K562 (cell line): ENCODE measurements at regions not wholly inside any gene's neighbourhood (a gene's known extent, or its start where the extent isn't known, plus 50 kb on each side); places are given as distances from the start of the nearest gene placed in this dataset.

Experiments used
- ATF1 ChIP-seq, 2 experiments: fragments of 450-650 bp in 1 of 2; IDR thresholded peaks; 2 replicates each; pipeline ENCODE4 v1.6.1; 2016; ENCODE audit warnings: missing compliant biosample characterization in 1 of 2, missing genetic modification characterization in 1 of 2
- CBFA2T2 ChIP-seq: fragments of 450-650 bp; conservative IDR thresholded peaks from 2 replicates; pipeline ENCODE4 v1.6.1; 2017; ENCODE audit warnings: mild to moderate bottlenecking
- CTBP1 ChIP-seq: fragments of 450-650 bp; IDR thresholded peaks from 2 replicates; pipeline ENCODE4 v1.6.1; 2016; ENCODE audit warnings: borderline replicate concordance
- ELF4 ChIP-seq: fragments of 450-650 bp; formaldehyde crosslinking; IDR thresholded peaks from 2 replicates; pipeline ENCODE4 v1.4.0; 2022; ENCODE audit warnings: missing genetic modification characterization
- HNRNPL ChIP-seq: fragments of 200-400 bp; formaldehyde crosslinking; IDR thresholded peaks from 2 replicates; pipeline ENCODE4 v1.6.1; 2017; ENCODE audit warnings: low read depth, mild to moderate bottlenecking, low read length
- IFI16 ChIP-seq: fragments of 250-450 bp; sonication (Bioruptor Pico); IDR thresholded peaks from 2 replicates; pipeline ENCODE4 v2.1.2; 2022; ENCODE audit warnings: mild to moderate bottlenecking, inconsistent platforms
- IRF1 ChIP-seq: sonication (generic); formaldehyde crosslinking; IDR thresholded peaks from 2 replicates; pipeline ENCODE4 v1.8.0; 2022; ENCODE audit warnings: missing genetic modification reagents, mild to moderate bottlenecking, borderline replicate concordance
- MAFF ChIP-seq: IDR thresholded peaks from 2 replicates; pipeline ENCODE4 v1.6.1; 2012; ENCODE audit warnings: low read length, improper control_type of control experiment
- MAFG ChIP-seq: fragments of 450-650 bp; conservative IDR thresholded peaks from 2 replicates; pipeline ENCODE4 v1.6.1; 2016; ENCODE audit warnings: missing genetic modification characterization, missing compliant biosample characterization
- MTA3 ChIP-seq: fragments of 450-650 bp; formaldehyde crosslinking; IDR thresholded peaks from 2 replicates; pipeline ENCODE4 v1.6.1; 2017; ENCODE audit warnings: mild to moderate bottlenecking, borderline replicate concordance
- NFIC ChIP-seq: fragments of 450-650 bp; IDR thresholded peaks from 2 replicates; pipeline ENCODE4 v1.6.1; 2017; ENCODE audit warnings: mild to moderate bottlenecking, inconsistent platforms
- NFRKB ChIP-seq: fragments of 450-650 bp; IDR thresholded peaks from 2 replicates; pipeline ENCODE4 v1.6.1; 2016; ENCODE audit warnings: low read depth
- NR1H2 ChIP-seq: sonication (generic); formaldehyde crosslinking; IDR thresholded peaks from 2 replicates; pipeline ENCODE4 v1.4.0; 2020; ENCODE audit warnings: mild to moderate bottlenecking, missing genetic modification reagents
- NR2C2 ChIP-seq, 2 experiments: fragments of 200-800 bp in 1 of 2; sonication (Bioruptor generic) in 1 of 2; sonication (generic) in 1 of 2; formaldehyde crosslinking in 1 of 2; IDR thresholded peaks; 2 replicates each; pipeline versions ENCODE4 v1.6.1 to v1.8.0; 2016 to 2022; ENCODE audit warnings: mild to moderate bottlenecking in 1 of 2, missing compliant biosample characterization in 1 of 2, missing genetic modification characterization in 1 of 2, missing genetic modification reagents in 1 of 2
- NRF1 ChIP-seq, 2 experiments: fragments of 450-650 bp; IDR thresholded peaks in 1 of 2; conservative IDR thresholded peaks in 1 of 2; 2 replicates each; pipeline ENCODE4 v1.6.1; 2014; ENCODE audit warnings: mild to moderate bottlenecking in 2 of 2
- PCBP2 ChIP-seq: fragments of 200-400 bp; formaldehyde crosslinking; IDR thresholded peaks from 2 replicates; pipeline ENCODE4 v1.6.1; 2018; ENCODE audit warnings: low read length, low read depth, mild to moderate bottlenecking, moderate library complexity; ENCODE audit not compliant: poor library complexity, severe bottlenecking
- POLR2AphosphoS5 ChIP-seq: IDR thresholded peaks from 2 replicates; pipeline ENCODE4 v1.6.1; 2011; ENCODE audit warnings: mild to moderate bottlenecking, low read depth, low read length, moderate library complexity; ENCODE audit not compliant: control insufficient read depth, insufficient read depth
- SMAD4 ChIP-seq: fragments of 250-450 bp; sonication (Bioruptor Pico); conservative IDR thresholded peaks from 2 replicates; pipeline ENCODE4 v1.8.0; 2021; ENCODE audit warnings: inconsistent platforms, mild to moderate bottlenecking, moderate library complexity
- SUPT5H ChIP-seq: fragments of 450-650 bp; IDR thresholded peaks from 2 replicates; pipeline ENCODE4 v1.6.1; 2016
- TCF7 ChIP-seq: sonication (generic); IDR thresholded peaks from 2 replicates; pipeline ENCODE4 v1.6.1; 2016; ENCODE audit warnings: antibody characterized with exemption, borderline replicate concordance
- TFE3 ChIP-seq: fragments of 450-650 bp; formaldehyde crosslinking; IDR thresholded peaks from 2 replicates; pipeline ENCODE4 v1.4.0; 2020; ENCODE audit warnings: mild to moderate bottlenecking, mixed read lengths
- THRB ChIP-seq: fragments of 450-650 bp; formaldehyde crosslinking; conservative IDR thresholded peaks from 2 replicates; pipeline ENCODE4 v1.4.0; 2022; ENCODE audit warnings: mild to moderate bottlenecking, missing genetic modification characterization
- U2AF1 ChIP-seq: fragments of 200-400 bp; formaldehyde crosslinking; optimal IDR thresholded peaks from 2 replicates; pipeline ENCODE3; 2017; ENCODE audit warnings: mild to moderate bottlenecking, low read depth, low read length, moderate library complexity
- VEZF1 ChIP-seq: fragments of 200-800 bp; sonication (Bioruptor generic); IDR thresholded peaks from 2 replicates; pipeline ENCODE4 v1.6.1; 2017; ENCODE audit warnings: missing genetic modification characterization, missing compliant biosample characterization
- ZNF133 ChIP-seq: fragments of 250-450 bp; sonication (Bioruptor Pico); IDR thresholded peaks from 2 replicates; pipeline ENCODE4 v1.4.0; 2020; ENCODE audit warnings: mild to moderate bottlenecking

- TF ChIP-seq NR2C2 (CRISPR knock-in tag; IDR thresholded peaks at IDR 0.05), result no peak
- TF ChIP-seq NR2C2 (tag; IDR thresholded peaks at IDR 0.05), result peak; percentile 44; the same call in 1 of the 2 replicates
- peak; percentile 67 for TF ChIP-seq MAFG (tag)
- TF ChIP-seq PCBP2, result no peak
- no peak for TF ChIP-seq NR1H2
- no peak for TF ChIP-seq ELF4
- TF ChIP-seq POLR2AphosphoS5, result peak; percentile 26; the same call in 1 of the 2 replicates
- TF ChIP-seq CBFA2T2, result 0 out of 2 replicates have a peak, but pooled peaks have one; percentile 14
- TF ChIP-seq CTBP1, result peak; percentile 87; the same call in 1 of the 2 replicates
- TF ChIP-seq ZNF133 (CRISPR knock-in tag), result no peak
- TF ChIP-seq TCF7, result peak; percentile 26; the same call in 1 of the 2 replicates
- peak; percentile 45; the same call in 1 of the 2 replicates for TF ChIP-seq MAFF
- TF ChIP-seq IRF1 (CRISPR knock-in tag), result no peak
- no peak for TF ChIP-seq TFE3 (CRISPR knock-in tag)
- TF ChIP-seq IFI16 (CRISPR knock-in tag), result no peak
- peak; percentile 63 for TF ChIP-seq VEZF1 (CRISPR knock-in tag)
- 0 out of 2 replicates have a peak, but pooled peaks have one; percentile 41 for TF ChIP-seq HNRNPL
- peak; percentile 91 for TF ChIP-seq NFIC
- peak; percentile 68 to 72 for TF ChIP-seq NRF1 (conservative IDR thresholded peaks at IDR 0.05 in 1 of 2, IDR thresholded peaks at IDR 0.05 in 1 of 2)
- peak; percentile 64 for TF ChIP-seq MTA3
- no peak for TF ChIP-seq THRB (CRISPR knock-in tag)
- TF ChIP-seq ATF1 (CRISPR knock-in tag; IDR thresholded peaks at IDR 0.05), result no peak
- TF ChIP-seq ATF1 (tag; IDR thresholded peaks at IDR 0.05), result peak; percentile 69
- no peak for TF ChIP-seq SUPT5H
- no peak for TF ChIP-seq NFRKB
- no peak for TF ChIP-seq U2AF1
- peak; percentile 86 for TF ChIP-seq SMAD4 (CRISPR knock-in tag)
Observed at GRCh38 chr16:85390511-85391174, 222.5 kb upstream of the GSE1 start (continued).
